H1 (cell line): ENCODE measurements at regions not wholly inside any gene's neighbourhood (a gene's known extent, or its start where the extent isn't known, plus 50 kb on each side); places are given as distances from the start of the nearest gene placed in this dataset.

ENCODE experiments used
- SP4 ChIP-seq: IDR thresholded peaks from 2 replicates; pipeline ENCODE4 v1.6.1; 2012; ENCODE audit warnings: low read length, inconsistent platforms
- SRF ChIP-seq: IDR thresholded peaks from 2 replicates; pipeline ENCODE4 v1.6.1; 2011; ENCODE audit warnings: mild to moderate bottlenecking, low read depth, low read length, moderate library complexity
- TF ChIP-seq, protein P1 (sequence below): IDR thresholded peaks from 2 replicates; pipeline ENCODE4 v1.6.1; 2012; ENCODE audit warnings: low read length, inconsistent platforms

DNA sequence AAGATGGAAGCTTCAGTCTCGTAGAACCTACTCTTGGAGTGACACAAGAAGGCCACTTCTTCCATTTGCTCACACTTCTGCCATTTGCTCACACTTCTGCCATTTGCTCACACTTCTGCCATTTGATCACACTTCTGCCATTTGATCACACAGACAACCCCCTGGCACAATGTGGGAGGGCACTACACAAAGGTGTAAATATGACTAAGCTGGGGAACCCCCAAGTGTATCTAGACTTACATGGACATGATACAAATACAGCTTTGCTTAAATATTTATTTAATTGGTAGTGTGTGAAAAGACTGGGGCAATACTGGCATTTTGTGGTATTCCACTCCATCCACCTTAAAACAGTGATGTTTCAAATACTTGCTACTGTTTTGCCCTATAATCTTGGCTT lies 296.2 kb upstream of the PPFIA2 start (continued):
- TF ChIP-seq SP4 (no peak), SRF (no peak)
- TF ChIP-seq, protein P1, sequence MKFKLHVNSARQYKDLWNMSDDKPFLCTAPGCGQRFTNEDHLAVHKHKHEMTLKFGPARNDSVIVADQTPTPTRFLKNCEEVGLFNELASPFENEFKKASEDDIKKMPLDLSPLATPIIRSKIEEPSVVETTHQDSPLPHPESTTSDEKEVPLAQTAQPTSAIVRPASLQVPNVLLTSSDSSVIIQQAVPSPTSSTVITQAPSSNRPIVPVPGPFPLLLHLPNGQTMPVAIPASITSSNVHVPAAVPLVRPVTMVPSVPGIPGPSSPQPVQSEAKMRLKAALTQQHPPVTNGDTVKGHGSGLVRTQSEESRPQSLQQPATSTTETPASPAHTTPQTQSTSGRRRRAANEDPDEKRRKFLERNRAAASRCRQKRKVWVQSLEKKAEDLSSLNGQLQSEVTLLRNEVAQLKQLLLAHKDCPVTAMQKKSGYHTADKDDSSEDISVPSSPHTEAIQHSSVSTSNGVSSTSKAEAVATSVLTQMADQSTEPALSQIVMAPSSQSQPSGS: no peak
